A673 (cell line): ENCODE measurements at regions not wholly inside any gene's neighbourhood (a gene's known extent, or its start where the extent isn't known, plus 50 kb on each side); places are given as distances from the start of the nearest gene placed in this dataset.
A peak's percentile ranks its signal among the peaks of the same experiment; 100 is the strongest.

Experiments
- BruUV-seq: library from RNA; stranded (reverse); fragments of 400-500 nt; replicated peaks from 2 replicates; lab custom pipeline; 2021; lab: Mats Ljungman, UMichigan
- CTCF ChIA-PET: fragments of 300-600 bp; sonication (Branson Sonifier 250); formaldehyde crosslinking; loops from one replicate; lab custom pipeline; 2022; ENCODE audit warnings: antibody characterized with exemption; lab: Charles Lee
- POLR2A ChIA-PET: fragments of 300-600 bp; sonication (Branson Sonifier 250); formaldehyde crosslinking; loops from one replicate; lab custom pipeline; 2022; ENCODE audit warnings: antibody characterized with exemption; ENCODE audit not compliant: low non-redundant PET; lab: Charles Lee
- DNase-seq: peaks from one replicate; pipeline ENCODE4 v3.0.0-alpha.2; 2015; ENCODE audit warnings: low spot score
- H3K27ac ChIP-seq: fragments of 200-600 bp; sonication (generic); 2 replicates; pipeline ENCODE4 v1.5.1; 2016; ENCODE audit warnings: mixed run types, low read depth, mild to moderate bottlenecking, mixed read lengths, antibody characterized with exemption, low read length; ENCODE audit not compliant: poor library complexity, severe bottlenecking
- H3K27me3 ChIP-seq: fragments of 200-600 bp; sonication (generic); replicated peaks from 2 replicates; pipeline ENCODE4 v1.6.1; 2017; ENCODE audit warnings: mixed run types, low read depth, mild to moderate bottlenecking, mixed read lengths, antibody characterized with exemption, low read length; ENCODE audit not compliant: insufficient read depth, poor library complexity
- H3K36me3 ChIP-seq: fragments of 200-600 bp; sonication (generic); 2 replicates; pipeline ENCODE4 v1.6.1; 2016; ENCODE audit warnings: mixed run types, mild to moderate bottlenecking, mixed read lengths, antibody characterized with exemption, low read length; ENCODE audit not compliant: insufficient read depth, poor library complexity, severe bottlenecking
- H3K4me1 ChIP-seq: fragments of 200-600 bp; sonication (generic); 2 replicates; pipeline ENCODE4 v1.6.1; 2017; ENCODE audit warnings: mixed run types, mild to moderate bottlenecking, mixed read lengths, antibody characterized with exemption, low read length; ENCODE audit not compliant: insufficient read depth, poor library complexity, severe bottlenecking
- H3K4me3 ChIP-seq: fragments of 200-600 bp; sonication (generic); 2 replicates; pipeline ENCODE4 v1.5.1; 2016; ENCODE audit warnings: low read depth, mixed run types, mild to moderate bottlenecking, mixed read lengths, low read length; ENCODE audit not compliant: poor library complexity, severe bottlenecking
- H3K9me3 ChIP-seq: fragments of 200-600 bp; sonication (generic); 2 replicates; pipeline ENCODE4 v1.6.1; 2016; ENCODE audit warnings: mixed run types, low read depth, mild to moderate bottlenecking, mixed read lengths, antibody characterized with exemption, low read length; ENCODE audit not compliant: poor library complexity, severe bottlenecking
- CTCF ChIP-seq: fragments of 300-800, 200-600 bp; sonication (generic); conservative IDR thresholded peaks from 2 replicates; pipeline ENCODE4 v1.5.1; 2017; ENCODE audit warnings: low read depth, mild to moderate bottlenecking, antibody characterized with exemption, low read length, moderate library complexity, mixed read lengths
- EZH2 ChIP-seq: fragments of 200-600 bp; sonication (generic); IDR thresholded peaks from 2 replicates; pipeline ENCODE4 v1.6.1; 2017; ENCODE audit warnings: borderline replicate concordance, low read depth, mild to moderate bottlenecking, mixed read lengths, antibody characterized with exemption, low read length; ENCODE audit not compliant: poor library complexity, severe bottlenecking
- intact Hi-C: fragments of 100-400 bp; cut with micrococcal nuclease; formaldehyde crosslinking; loops from one replicate; pipeline ENCODE4 v1.10.0; 2022; ENCODE audit not compliant: unreplicated experiment

DNA sequence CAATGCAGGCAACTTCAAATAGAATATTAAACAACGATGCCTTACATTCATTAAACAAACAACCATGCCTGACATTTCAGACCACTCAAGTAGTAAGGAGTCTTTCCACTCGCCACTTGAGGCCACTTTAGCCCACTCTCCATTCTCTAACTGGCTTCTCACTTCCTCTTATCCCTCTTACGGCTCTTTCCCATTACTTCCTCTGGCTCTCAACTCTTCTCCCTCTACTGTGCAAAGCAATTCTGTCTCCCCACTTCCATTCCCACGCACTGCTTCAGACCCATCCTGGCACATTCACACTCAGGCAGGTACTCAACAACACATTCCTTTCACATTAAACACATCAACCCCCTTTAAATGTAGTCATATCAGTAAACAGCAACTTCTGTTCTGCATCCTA is 229.8 kb upstream of the IPO5 start:
- BruUV-seq = no TSS peak
- TF ChIP-seq EZH2 = no peak
- no peak for TF ChIP-seq CTCF
- Histone ChIP-seq H3K4me3 (no peak overlapping the region), H3K27me3 (no peaks in the 10 kb centered on the region), H3K9me3 (no peaks in the 10 kb centered on the region), H3K36me3 (no peaks in the 10 kb centered on the region), H3K4me1 (no peaks in the 10 kb centered on the region), H3K27ac (no peak overlapping the region)
- intact Hi-C loops = no loop called here
- POLR2A ChIA-PET = no interaction called here
- CTCF ChIA-PET = interaction anchor here (0.5 kb wide), 1 partner anchor 170 kb away, joined by 3 read pairs; no protein-coding TSS in a partner anchor
- no peak for DNase-seq

GRCh38 chr13:97724450-97724849 is 229.0 kb upstream of the IPO5 start:
- Histone ChIP-seq H3K4me1 (no peaks in the 10 kb centered on the region), H3K27ac (no peak overlapping the region), H3K4me3 (no peak overlapping the region), H3K9me3 (no peaks in the 10 kb centered on the region), H3K36me3 (no peaks in the 10 kb centered on the region), H3K27me3 (no peaks in the 10 kb centered on the region)
- peak; percentile 14 for DNase-seq
- no peak for TF ChIP-seq EZH2
- no peak for TF ChIP-seq CTCF
- intact Hi-C loops = no loop called here
- CTCF ChIA-PET = no interaction called here
- POLR2A ChIA-PET = no interaction called here
- BruUV-seq = no TSS peak

GRCh38 chr13:97726664-97727280 is 226.7 kb upstream of the IPO5 start:
- H3K36me3 ChIP-seq = no peaks in the 10 kb centered on the region
- H3K9me3 ChIP-seq = no peaks in the 10 kb centered on the region
- POLR2A ChIA-PET = no interaction called here
- DNase-seq = peak; percentile 40
- intact Hi-C loops = no loop called here
- no peaks in the 10 kb centered on the region for H3K4me1 ChIP-seq
- no peak for TF ChIP-seq EZH2
- CTCF ChIA-PET = no interaction called here
- no peak overlapping the region for H3K4me3 ChIP-seq
- H3K27ac ChIP-seq = no peak overlapping the region
- H3K27me3 ChIP-seq = no peaks in the 10 kb centered on the region
- BruUV-seq = no TSS peak

DNA sequence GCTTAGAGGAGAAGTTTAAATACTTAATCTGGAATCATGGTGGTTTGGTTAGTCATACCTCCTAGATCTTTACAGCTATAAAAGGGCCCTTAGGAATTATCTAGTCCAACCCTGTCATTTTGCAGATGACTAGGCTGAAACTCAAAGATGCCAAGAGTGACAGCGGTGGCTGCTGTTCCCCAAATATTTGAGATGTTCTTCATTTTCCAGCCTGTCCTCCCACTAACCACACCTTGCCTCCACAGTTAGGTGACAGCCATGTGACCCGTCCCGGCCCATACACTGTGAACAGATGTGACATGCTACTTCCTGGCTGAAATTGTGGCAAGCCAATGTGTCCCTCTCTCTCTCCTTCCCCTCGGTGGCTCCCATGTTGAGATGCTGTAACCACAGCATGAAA is 225.5 kb upstream of the IPO5 start:
- intact Hi-C loops = no loop called here
- TF ChIP-seq CTCF (no peak), EZH2 (no peak)
- Histone ChIP-seq H3K27ac (no peak overlapping the region), H3K4me3 (no peak overlapping the region), H3K36me3 (no peaks in the 10 kb centered on the region), H3K27me3 (no peaks in the 10 kb centered on the region), H3K4me1 (no peaks in the 10 kb centered on the region), H3K9me3 (no peaks in the 10 kb centered on the region)
- ChIA-PET POLR2A (no interaction called here), CTCF (no interaction called here)
- BruUV-seq = no TSS peak
- DNase-seq = no peak
